Transverse colon (tissue), 4 donors: ENCODE measurements at regions not wholly inside any gene's neighbourhood (a gene's known extent, or its start where the extent isn't known, plus 50 kb on each side); places are given as distances from the start of the nearest gene placed in this dataset.

Source experiments
- DNase-seq: peaks from one replicate; pipeline ENCODE4 v3.0.0-alpha.2; 2019
- H3K27ac ChIP-seq, 4 donors: fragments of 200-600 bp; sonication (generic); 2 replicates each; pipeline ENCODE4 v1.5.1; 2016 to 2018; ENCODE audit warnings: inconsistent platforms in 4 of 4
- H3K27me3 ChIP-seq: fragments of 200-600 bp; sonication (generic); 2 replicates; pipeline ENCODE4 v1.5.1; 2017; ENCODE audit warnings: inconsistent platforms
- H3K36me3 ChIP-seq, 4 donors: fragments of 200-600 bp; sonication (generic); 2 replicates each; pipeline ENCODE4 v1.5.1; 2017 to 2019; ENCODE audit warnings: inconsistent platforms in 4 of 4
- H3K4me1 ChIP-seq, 4 donors: fragments of 200-600 bp; sonication (generic); 2 replicates each; pipeline ENCODE4 v1.5.1; 2017 to 2020; ENCODE audit warnings: inconsistent platforms in 4 of 4
- H3K4me3 ChIP-seq, 4 donors: fragments of 200-600 bp; sonication (generic); 1 replicate in 1 of 4; 2 replicates in 3 of 4; pipeline versions ENCODE4 v1.5.1 to v1.6.1; 2017 to 2019; ENCODE audit warnings: inconsistent platforms in 4 of 4
- H3K9me3 ChIP-seq, 2 donors: fragments of 200-600 bp; sonication (generic); 2 replicates each; pipeline ENCODE4 v1.5.1; 2017 to 2019; ENCODE audit warnings: inconsistent platforms in 2 of 2
- EP300 ChIP-seq: sonication (generic); formaldehyde crosslinking; IDR thresholded peaks from one replicate; pipeline ENCODE4 v1.6.1; 2017; ENCODE audit warnings: antibody characterized with exemption, low read depth
- POLR2A ChIP-seq: fragments of 450-650 bp; IDR thresholded peaks from one replicate; pipeline ENCODE4 v1.6.1; 2016; ENCODE audit warnings: antibody characterized with exemption, mild to moderate bottlenecking, moderate library complexity
- POLR2AphosphoS5 ChIP-seq, 3 donors: sonication (generic); formaldehyde crosslinking; IDR thresholded peaks; one replicate each; pipeline ENCODE4 v1.6.1; 2016; ENCODE audit warnings: antibody characterized with exemption in 3 of 3
- WGBS, 2 donors: methylation state at CpG; one replicate each; pipeline ENCODE4 v1.1.5; 2018; ENCODE audit warnings: low coverage in 1 of 2; 5-methylcytosine and 5-hydroxymethylcytosine counted together
- in situ Hi-C, 4 donors: fragments of 200-750 bp; cut with MboI; loops; one replicate each; pipeline versions ENCODE4 v1.15.0 to v1.15.1; 2017; ENCODE audit warnings: low sequenced_read_pairs in 3 of 4, low pct_ligation_motif_present in 1 of 4, low pct_unique_long_range_greater_than_20kb in 1 of 4
- intact Hi-C: fragments of 100-400 bp; cut with DNase I; formaldehyde crosslinking; loops from one replicate; pipeline ENCODE4 v1.15.1; 2023; ENCODE audit warnings: low total_unique reads
- TF ChIP-seq, protein P1 (sequence below), 5 experiments: fragments of 200-600 bp in 3 of 5; fragments of 450-650 bp in 2 of 5; sonication (generic) in 3 of 5; IDR thresholded peaks; 1 replicate in 2 of 5; 2 replicates in 3 of 5; pipeline ENCODE4 v1.5.1; 2016 to 2017; ENCODE audit warnings: antibody characterized with exemption in 5 of 5, inconsistent platforms in 3 of 5, mild to moderate bottlenecking in 2 of 5, moderate library complexity in 1 of 5

DNA sequence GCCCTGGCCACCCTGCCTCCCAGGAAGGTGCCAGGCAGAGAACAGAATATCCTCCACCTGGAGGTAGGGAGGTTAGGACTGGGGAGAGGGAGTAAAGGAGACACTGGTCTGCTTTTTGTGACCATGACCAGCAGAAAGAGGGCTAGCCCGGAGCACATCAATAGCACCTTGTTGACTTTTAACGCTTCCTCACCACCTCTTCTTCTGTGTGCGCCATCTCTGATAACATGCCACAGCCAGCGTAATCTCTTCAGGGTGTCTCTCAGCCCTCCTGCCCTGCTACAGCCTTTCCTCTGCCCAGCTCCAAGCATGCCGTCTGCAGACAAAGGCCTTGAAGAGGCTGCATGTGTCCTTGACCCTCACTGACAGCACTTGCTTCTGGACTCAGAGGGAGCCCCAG, 50.9 kb upstream of the GJA5 start:
- H3K9me3 ChIP-seq = no peaks in the 10 kb centered on the region
- intact Hi-C loops = no loop called here
- H3K27ac ChIP-seq = no peak overlapping the region
- H3K4me1 ChIP-seq = no peaks in the 10 kb centered on the region
- WGBS, 2 donors = 87% methylated on average over 5 of the region's 5 CpGs; no CpG with 5 or more reads in 1 of the 2 donors
- H3K27me3 ChIP-seq = no peaks in the 10 kb centered on the region
- no peaks in the 10 kb centered on the region for H3K36me3 ChIP-seq
- no peak overlapping the region for H3K4me3 ChIP-seq
- DNase-seq = no peak
- TF ChIP-seq, protein P1, sequence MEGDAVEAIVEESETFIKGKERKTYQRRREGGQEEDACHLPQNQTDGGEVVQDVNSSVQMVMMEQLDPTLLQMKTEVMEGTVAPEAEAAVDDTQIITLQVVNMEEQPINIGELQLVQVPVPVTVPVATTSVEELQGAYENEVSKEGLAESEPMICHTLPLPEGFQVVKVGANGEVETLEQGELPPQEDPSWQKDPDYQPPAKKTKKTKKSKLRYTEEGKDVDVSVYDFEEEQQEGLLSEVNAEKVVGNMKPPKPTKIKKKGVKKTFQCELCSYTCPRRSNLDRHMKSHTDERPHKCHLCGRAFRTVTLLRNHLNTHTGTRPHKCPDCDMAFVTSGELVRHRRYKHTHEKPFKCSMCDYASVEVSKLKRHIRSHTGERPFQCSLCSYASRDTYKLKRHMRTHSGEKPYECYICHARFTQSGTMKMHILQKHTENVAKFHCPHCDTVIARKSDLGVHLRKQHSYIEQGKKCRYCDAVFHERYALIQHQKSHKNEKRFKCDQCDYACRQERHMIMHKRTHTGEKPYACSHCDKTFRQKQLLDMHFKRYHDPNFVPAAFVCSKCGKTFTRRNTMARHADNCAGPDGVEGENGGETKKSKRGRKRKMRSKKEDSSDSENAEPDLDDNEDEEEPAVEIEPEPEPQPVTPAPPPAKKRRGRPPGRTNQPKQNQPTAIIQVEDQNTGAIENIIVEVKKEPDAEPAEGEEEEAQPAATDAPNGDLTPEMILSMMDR (IDR thresholded peaks at IDR 0.05) = no peak
- TF ChIP-seq EP300 (no peak), POLR2AphosphoS5 (IDR thresholded peaks at IDR 0.05) (no peak), POLR2A (no peak)
- in situ Hi-C loops = no loop called here

DNA sequence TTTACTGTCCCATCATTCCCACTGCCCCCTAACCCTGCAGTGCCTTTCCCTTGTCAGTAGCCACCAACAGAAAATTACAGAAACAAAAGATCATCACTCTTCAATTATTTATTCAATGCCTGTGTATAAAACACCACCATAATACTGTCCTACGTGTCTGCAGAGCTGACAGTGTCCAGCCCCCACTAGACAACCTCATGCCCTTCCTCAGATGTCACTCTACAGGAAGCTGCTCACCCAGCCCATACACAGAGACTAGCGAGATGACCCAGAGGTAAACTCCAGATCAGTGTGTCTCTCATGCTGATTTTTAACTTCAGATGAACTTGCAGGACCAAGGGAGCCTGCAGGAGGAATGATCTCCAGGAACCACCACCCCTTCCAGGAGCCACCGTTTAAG, 51.3 kb upstream of the GJA5 start:
- Histone ChIP-seq H3K4me1 (no peaks in the 10 kb centered on the region), H3K4me3 (no peak overlapping the region), H3K27me3 (no peaks in the 10 kb centered on the region), H3K9me3 (no peaks in the 10 kb centered on the region), H3K36me3 (no peaks in the 10 kb centered on the region), H3K27ac (no peak overlapping the region)
- in situ Hi-C loops = no loop called here
- intact Hi-C loops = no loop called here
- WGBS, 2 donors = 42 to 43% methylated on average over 1 to 3 of the region's 3 CpGs
- TF ChIP-seq POLR2A (no peak), POLR2AphosphoS5 (IDR thresholded peaks at IDR 0.05) (no peak), EP300 (no peak)
- TF ChIP-seq, protein P1 (IDR thresholded peaks at IDR 0.05) = no peak
- DNase-seq = no peak

DNA sequence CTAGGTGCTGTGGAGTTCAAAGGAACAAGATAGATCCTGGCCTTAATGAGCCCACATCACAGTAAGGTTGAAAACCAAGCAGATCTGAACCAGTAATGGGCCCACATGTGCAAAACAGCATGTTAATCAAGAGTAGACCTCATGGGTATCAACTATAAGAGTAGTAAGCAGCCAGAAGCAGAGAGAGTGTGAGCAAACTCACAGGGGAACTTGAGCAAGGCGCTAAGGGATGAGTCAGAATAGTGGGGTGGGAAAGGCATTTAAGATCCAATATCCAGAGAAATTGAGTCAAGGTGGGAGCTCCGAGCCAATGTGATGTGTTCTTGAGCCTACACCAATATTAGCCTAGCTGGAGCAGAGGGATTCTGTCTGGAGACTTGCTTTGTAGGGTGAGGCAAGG, 52.4 kb upstream of the GJA5 start:
- no peak for DNase-seq
- TF ChIP-seq EP300 (no peak), POLR2A (no peak), POLR2AphosphoS5 (IDR thresholded peaks at IDR 0.05) (no peak)
- TF ChIP-seq, protein P1 (IDR thresholded peaks at IDR 0.05) = no peak
- H3K4me1 ChIP-seq = no peaks in the 10 kb centered on the region
- H3K27ac ChIP-seq = no peak overlapping the region
- no peak overlapping the region for H3K4me3 ChIP-seq
- no peaks in the 10 kb centered on the region for H3K9me3 ChIP-seq
- no peaks in the 10 kb centered on the region for H3K36me3 ChIP-seq
- no peaks in the 10 kb centered on the region for H3K27me3 ChIP-seq
- in situ Hi-C loops (no loop called here), intact Hi-C loops (no loop called here)
- whole genome bisulfite sequencing, 2 donors = 40 to 90% methylated on average over 1 to 2 of the region's 2 CpGs

DNA sequence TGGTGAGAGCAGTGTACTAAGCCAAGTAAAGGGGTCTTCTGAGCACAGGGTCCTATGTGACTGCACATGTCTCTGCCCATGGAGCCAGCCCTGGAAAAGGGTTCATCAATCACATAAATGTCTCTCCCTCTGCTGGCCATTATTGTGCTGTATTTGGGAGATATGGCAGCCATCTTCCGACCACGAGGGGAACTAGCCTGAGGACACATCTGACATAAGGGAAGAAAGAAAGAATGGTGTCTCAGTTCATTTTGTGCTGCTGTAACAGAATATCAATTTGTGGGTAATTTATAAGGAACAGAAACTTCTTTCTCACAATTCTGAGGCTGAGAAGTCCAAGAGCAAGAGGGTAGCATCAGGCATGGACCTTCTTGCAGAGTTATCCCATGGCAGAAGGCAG, 55.1 kb upstream of the GJA5 start:
- Histone ChIP-seq H3K4me3 (no peak overlapping the region), H3K4me1 (no peaks in the 10 kb centered on the region), H3K36me3 (no peaks in the 10 kb centered on the region), H3K27ac (no peak overlapping the region), H3K27me3 (no peaks in the 10 kb centered on the region), H3K9me3 (no peaks in the 10 kb centered on the region)
- no peak for DNase-seq
- 76% methylated on average over 2 of the region's 2 CpGs; no CpG with 5 or more reads in 1 of the 2 donors for WGBS, 2 donors
- intact Hi-C loops (no loop called here), in situ Hi-C loops (no loop called here)
- TF ChIP-seq POLR2AphosphoS5 (IDR thresholded peaks at IDR 0.05) = no peak

DNA sequence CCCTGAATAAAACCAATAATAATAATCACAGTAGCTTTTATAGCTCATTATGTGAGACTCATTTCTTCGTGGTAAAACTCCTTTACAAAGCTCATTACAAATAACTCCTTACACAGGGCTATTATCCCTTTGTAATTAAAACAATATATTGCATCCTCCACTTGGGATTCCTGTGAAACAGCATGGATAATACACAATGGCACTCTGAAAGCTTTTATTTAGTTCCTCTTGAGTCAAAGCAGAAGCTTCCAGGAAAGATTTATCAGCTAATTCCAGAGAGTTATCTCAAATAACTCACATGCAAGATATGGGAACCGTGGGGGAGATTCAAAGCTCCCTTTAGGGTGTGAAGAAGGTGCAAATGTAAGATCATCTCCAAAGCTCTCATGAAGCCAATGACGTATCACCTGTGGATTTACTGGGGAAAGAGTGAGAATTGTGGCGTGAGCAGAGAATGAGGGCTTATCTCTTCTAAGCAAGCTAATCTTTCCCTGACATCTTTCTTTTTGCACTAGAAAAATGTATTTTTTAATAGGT, 60.4 kb upstream of the GJA5 start:
- Histone ChIP-seq H3K27me3 (no peaks in the 10 kb centered on the region), H3K27ac (no peak overlapping the region), H3K9me3 (no peaks in the 10 kb centered on the region), H3K4me1 (no peaks in the 10 kb centered on the region), H3K4me3 (no peak overlapping the region), H3K36me3 (no peaks in the 10 kb centered on the region)
- TF ChIP-seq POLR2AphosphoS5 (IDR thresholded peaks at IDR 0.05) = no peak
- no peak for TF ChIP-seq POLR2A
- TF ChIP-seq, protein P1 (IDR thresholded peaks at IDR 0.05) = no peak
- no peak for TF ChIP-seq EP300
- WGBS, 2 donors = 60 to 66% methylated on average over 3 to 4 of the region's 4 CpGs
- DNase-seq = no peak
- intact Hi-C loops = no loop called here
- in situ Hi-C loops = no loop called here
